BJ (cell line): ENCODE measurements at regions not wholly inside any gene's neighbourhood (a gene's known extent, or its start where the extent isn't known, plus 50 kb on each side); places are given as distances from the start of the nearest gene placed in this dataset.

Source experiments
- CTCF ChIA-PET: fragments of 350-600 bp; formaldehyde crosslinking; extraction: SDS; loops from one replicate; lab custom pipeline; 2021; ENCODE audit warnings: antibody characterized with exemption, inconsistent platforms; lab: Yijun Ruan, JAX
- POLR2A ChIA-PET: fragments of 300-600 bp; sonication (Branson Sonifier 250); formaldehyde crosslinking; extraction: SDS; loops from one replicate; lab custom pipeline; 2021; ENCODE audit warnings: antibody characterized with exemption; lab: Charles Lee
- DNase-seq: peaks from one replicate; pipeline ENCODE4 v3.0.0-alpha.2; 2011; ENCODE audit warnings: low read depth
- H3K27me3 ChIP-seq: 2 replicates; pipeline ENCODE4 v1.6.0; 2011; ENCODE audit warnings: low read length; ENCODE audit not compliant: control insufficient read depth, insufficient read depth
- H3K36me3 ChIP-seq: 2 replicates; pipeline ENCODE4 v1.5.1; 2011; ENCODE audit warnings: low read length; ENCODE audit not compliant: control insufficient read depth, insufficient read depth
- H3K4me3 ChIP-seq: 2 replicates; pipeline ENCODE4 v1.5.1; 2011; ENCODE audit warnings: low read depth, mild to moderate bottlenecking, control low read depth, low read length
- TF ChIP-seq, protein P1 (sequence below): IDR thresholded peaks from 2 replicates; pipeline ENCODE4 v1.5.1; 2011; ENCODE audit warnings: low read depth, mild to moderate bottlenecking, control low read depth, inconsistent platforms, low read length, moderate library complexity; ENCODE audit not compliant: insufficient read depth

DNA sequence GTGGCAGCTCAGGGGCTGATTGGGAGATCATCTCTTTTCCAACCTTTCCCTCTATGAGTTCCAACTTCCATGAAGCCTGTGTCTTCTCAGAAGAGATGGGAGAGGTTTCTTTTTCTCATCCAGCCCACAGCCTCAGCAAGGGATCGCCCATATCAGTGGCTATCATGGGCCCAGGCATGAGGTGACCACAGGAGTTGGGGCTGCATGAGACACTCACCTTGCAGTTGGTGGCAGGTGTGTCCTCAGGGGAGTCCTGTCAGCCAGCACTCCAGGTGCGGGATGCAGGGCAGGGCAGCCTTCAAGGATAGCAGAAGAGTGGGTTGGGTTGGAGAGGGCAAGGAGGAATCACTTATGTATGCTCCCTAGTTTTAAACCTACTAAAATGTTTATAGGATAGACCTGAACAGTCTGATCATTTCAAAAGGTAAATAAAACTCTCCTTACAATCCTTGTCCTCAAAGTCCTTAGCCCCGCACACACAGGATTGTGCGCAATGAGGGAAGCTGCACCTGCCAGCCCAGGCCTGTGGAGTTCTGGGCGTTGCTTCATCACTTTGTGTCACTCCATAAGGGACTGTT, 811.1 kb downstream of the KCNJ18 start:
- DNase-seq, result no peak
- no peaks in the 10 kb centered on the region for H3K27me3 ChIP-seq
- H3K36me3 ChIP-seq, result no peaks in the 10 kb centered on the region
- ChIA-PET CTCF (no interaction called here), POLR2A (no interaction called here)
- TF ChIP-seq, protein P1, sequence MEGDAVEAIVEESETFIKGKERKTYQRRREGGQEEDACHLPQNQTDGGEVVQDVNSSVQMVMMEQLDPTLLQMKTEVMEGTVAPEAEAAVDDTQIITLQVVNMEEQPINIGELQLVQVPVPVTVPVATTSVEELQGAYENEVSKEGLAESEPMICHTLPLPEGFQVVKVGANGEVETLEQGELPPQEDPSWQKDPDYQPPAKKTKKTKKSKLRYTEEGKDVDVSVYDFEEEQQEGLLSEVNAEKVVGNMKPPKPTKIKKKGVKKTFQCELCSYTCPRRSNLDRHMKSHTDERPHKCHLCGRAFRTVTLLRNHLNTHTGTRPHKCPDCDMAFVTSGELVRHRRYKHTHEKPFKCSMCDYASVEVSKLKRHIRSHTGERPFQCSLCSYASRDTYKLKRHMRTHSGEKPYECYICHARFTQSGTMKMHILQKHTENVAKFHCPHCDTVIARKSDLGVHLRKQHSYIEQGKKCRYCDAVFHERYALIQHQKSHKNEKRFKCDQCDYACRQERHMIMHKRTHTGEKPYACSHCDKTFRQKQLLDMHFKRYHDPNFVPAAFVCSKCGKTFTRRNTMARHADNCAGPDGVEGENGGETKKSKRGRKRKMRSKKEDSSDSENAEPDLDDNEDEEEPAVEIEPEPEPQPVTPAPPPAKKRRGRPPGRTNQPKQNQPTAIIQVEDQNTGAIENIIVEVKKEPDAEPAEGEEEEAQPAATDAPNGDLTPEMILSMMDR, result no peak
- H3K4me3 ChIP-seq, result no peak overlapping the region

DNA sequence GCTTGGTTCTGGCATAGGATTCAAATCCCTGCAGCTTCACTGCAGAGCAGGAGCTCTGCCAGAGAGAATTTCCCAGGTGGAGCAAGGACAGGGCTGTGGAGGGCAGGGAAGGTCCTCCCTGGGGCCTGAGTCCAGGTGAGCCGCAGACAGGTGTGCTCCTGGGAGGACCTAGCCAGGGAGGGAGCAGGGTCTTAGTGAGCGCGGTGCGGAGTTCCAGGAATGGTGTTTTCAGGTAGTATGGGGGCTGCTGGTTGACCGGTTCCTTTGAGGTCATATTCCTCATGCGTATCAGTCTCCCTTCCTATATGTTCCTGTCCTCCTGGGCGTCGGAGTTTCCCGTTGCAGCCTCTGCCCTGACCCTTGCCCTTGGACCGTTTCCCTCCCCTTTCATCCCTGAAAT, 813.3 kb downstream of the KCNJ18 start:
- POLR2A ChIA-PET, result no interaction called here
- Histone ChIP-seq H3K27me3 (no peaks in the 10 kb centered on the region), H3K4me3 (no peak overlapping the region), H3K36me3 (no peaks in the 10 kb centered on the region)
- DNase-seq, result no peak
- TF ChIP-seq, protein P1, result no peak
- CTCF ChIA-PET, result no interaction called here

DNA sequence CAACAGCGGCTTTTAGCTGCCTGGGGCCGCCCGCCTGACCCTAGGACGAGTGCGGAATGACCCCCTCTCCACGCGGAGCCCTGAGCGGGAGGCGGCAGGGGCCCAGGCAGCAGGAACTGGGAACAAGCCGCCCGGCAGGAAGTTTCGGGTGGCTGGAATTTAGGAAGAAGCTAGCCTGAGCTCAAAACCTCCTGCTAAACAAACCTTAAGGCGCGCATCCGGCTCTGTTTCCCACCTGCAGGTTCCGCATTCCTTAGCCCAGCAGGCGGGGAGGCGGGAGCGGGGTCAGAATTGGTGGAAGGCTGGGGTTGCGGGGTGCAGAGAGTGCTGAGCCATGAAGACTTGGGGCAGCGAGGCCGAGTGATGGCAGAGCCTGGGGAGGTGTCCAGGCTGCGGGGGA, 813.9 kb downstream of the KCNJ18 start:
- CTCF ChIA-PET, result no interaction called here
- TF ChIP-seq, protein P1, result no peak
- POLR2A ChIA-PET, result no interaction called here
- no peak for DNase-seq
- no peaks in the 10 kb centered on the region for H3K36me3 ChIP-seq
- no peaks in the 10 kb centered on the region for H3K27me3 ChIP-seq
- H3K4me3 ChIP-seq, result no peak overlapping the region

DNA sequence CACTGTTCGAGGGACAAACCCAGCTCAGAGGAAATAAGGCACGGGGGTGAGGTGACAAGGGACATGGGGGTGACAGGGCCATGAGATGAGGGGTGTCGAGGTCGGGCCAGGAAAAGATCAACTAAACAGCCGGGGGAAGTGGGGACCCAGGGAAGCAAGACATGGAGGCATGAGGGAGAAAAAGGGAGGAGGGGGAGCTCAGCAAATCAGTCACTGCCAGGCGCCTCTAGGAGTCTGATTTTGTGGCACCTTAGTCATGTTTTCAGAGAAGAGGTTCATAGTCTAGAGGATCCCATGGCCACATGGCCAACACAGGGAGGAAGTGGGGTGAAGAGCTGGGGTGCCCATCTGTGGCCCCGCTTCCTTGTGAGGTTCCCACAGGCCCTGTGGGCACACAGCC, 814.5 kb downstream of the KCNJ18 start:
- CTCF ChIA-PET, result no interaction called here
- H3K27me3 ChIP-seq, result no peaks in the 10 kb centered on the region
- H3K4me3 ChIP-seq, result no peak overlapping the region
- no peak for DNase-seq
- TF ChIP-seq, protein P1, result no peak
- no peaks in the 10 kb centered on the region for H3K36me3 ChIP-seq
- POLR2A ChIA-PET, result no interaction called here

DNA sequence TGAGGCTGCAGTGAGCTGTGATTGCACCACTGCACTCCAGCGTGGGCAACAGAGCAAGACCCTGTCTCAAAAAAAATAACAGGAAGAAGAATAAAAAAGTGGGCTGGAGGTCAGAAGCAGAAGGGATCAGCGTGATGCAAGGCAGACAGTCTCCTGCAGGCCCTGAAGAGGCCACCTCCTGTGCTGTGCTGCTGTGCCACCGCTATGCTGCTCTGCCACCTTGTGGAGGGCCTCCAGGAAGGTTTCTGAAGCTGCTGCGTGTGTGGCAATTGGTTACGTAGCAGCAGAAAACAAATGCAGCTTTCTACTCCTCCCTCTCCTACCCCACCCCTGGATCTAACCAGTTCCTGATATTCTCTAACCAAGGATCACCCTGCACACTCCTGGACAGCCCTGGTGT, 815.5 kb downstream of the KCNJ18 start:
- Histone ChIP-seq H3K4me3 (no peak overlapping the region), H3K36me3 (no peaks in the 10 kb centered on the region), H3K27me3 (no peaks in the 10 kb centered on the region)
- ChIA-PET POLR2A (no interaction called here), CTCF (no interaction called here)
- TF ChIP-seq, protein P1, result no peak
- DNase-seq, result no peak
